H9 (cell line): ENCODE measurements at regions not wholly inside any gene's neighbourhood (a gene's known extent, or its start where the extent isn't known, plus 50 kb on each side); places are given as distances from the start of the nearest gene placed in this dataset.

Experiments
- DNase-seq: peaks from one replicate; pipeline ENCODE4 v3.0.0-alpha.2; 2017
- H2AFZ ChIP-seq: one replicate; pipeline ENCODE4 v1.6.1; 2013; ENCODE audit warnings: mild to moderate bottlenecking, low read length, control low read depth, moderate library complexity
- H2AK5ac ChIP-seq: 2 replicates; pipeline ENCODE4 v1.6.1; 2013; ENCODE audit warnings: low read length, control low read depth, mixed read lengths; ENCODE audit not compliant: insufficient read length
- H2BK120ac ChIP-seq: one replicate; pipeline ENCODE4 v1.6.1; 2013; ENCODE audit warnings: low read depth, mild to moderate bottlenecking, low read length, control low read depth, inconsistent platforms; ENCODE audit not compliant: poor library complexity, severe bottlenecking
- H2BK12ac ChIP-seq: 2 replicates; pipeline ENCODE4 v1.6.1; 2013; ENCODE audit warnings: low read length, control low read depth, mixed read lengths, low read depth; ENCODE audit not compliant: insufficient read length
- H2BK15ac ChIP-seq: 2 replicates; pipeline ENCODE4 v1.6.1; 2013; ENCODE audit warnings: low read depth, low read length, control low read depth
- H2BK20ac ChIP-seq: one replicate; pipeline ENCODE4 v1.6.1; 2013; ENCODE audit warnings: low read depth, mild to moderate bottlenecking, low read length, control low read depth, inconsistent platforms; ENCODE audit not compliant: poor library complexity, severe bottlenecking
- H2BK5ac ChIP-seq: 2 replicates; pipeline ENCODE4 v1.6.1; 2013; ENCODE audit warnings: low read length, control low read depth, mixed read lengths; ENCODE audit not compliant: insufficient read length
- H3K14ac ChIP-seq: 2 replicates; pipeline ENCODE4 v1.6.1; 2013; ENCODE audit warnings: low read length, control low read depth; ENCODE audit not compliant: insufficient read depth
- H3K18ac ChIP-seq: 2 replicates; pipeline ENCODE4 v1.6.1; 2013; ENCODE audit warnings: low read depth, mild to moderate bottlenecking, mixed read lengths, low read length, control low read depth; ENCODE audit not compliant: insufficient read length
- H3K23ac ChIP-seq: 2 replicates; pipeline ENCODE4 v1.6.1; 2013; ENCODE audit warnings: low read length, control low read depth, mixed read lengths, low read depth; ENCODE audit not compliant: insufficient read length
- H3K23me2 ChIP-seq: 2 replicates; pipeline ENCODE4 v1.6.1; 2013; ENCODE audit warnings: low read depth, mild to moderate bottlenecking, mixed read lengths, low read length, control low read depth; ENCODE audit not compliant: insufficient read length, poor library complexity, severe bottlenecking
- H3K27ac ChIP-seq: 2 replicates; pipeline ENCODE4 v1.5.1; 2013; ENCODE audit warnings: low read length, control low read depth, mixed read lengths, low read depth; ENCODE audit not compliant: insufficient read length
- H3K27me3 ChIP-seq: 2 replicates; pipeline ENCODE4 v1.6.1; 2013; ENCODE audit warnings: low read length, control low read depth, inconsistent platforms; ENCODE audit not compliant: insufficient read depth
- H3K4ac ChIP-seq: 2 replicates; pipeline ENCODE4 v1.6.1; 2013; ENCODE audit warnings: low read depth, mild to moderate bottlenecking, control low read depth, inconsistent platforms, low read length, moderate library complexity
- H3K4me1 ChIP-seq: 2 replicates; pipeline ENCODE4 v1.6.1; 2013; ENCODE audit warnings: low read length, control low read depth, inconsistent platforms; ENCODE audit not compliant: insufficient read depth
- H3K4me2 ChIP-seq: 2 replicates; pipeline ENCODE4 v1.6.1; 2013; ENCODE audit warnings: low read length, control low read depth, mixed read lengths; ENCODE audit not compliant: insufficient read length, insufficient read depth
- H3K56ac ChIP-seq: 2 replicates; pipeline ENCODE4 v1.6.1; 2013; ENCODE audit warnings: low read depth, mild to moderate bottlenecking, mixed read lengths, low read length, control low read depth; ENCODE audit not compliant: insufficient read length
- H3K79me1 ChIP-seq: 2 replicates; pipeline ENCODE4 v1.6.1; 2013; ENCODE audit warnings: low read depth, mild to moderate bottlenecking, moderate library complexity, low read length, control low read depth, inconsistent platforms; ENCODE audit not compliant: insufficient read depth, poor library complexity, severe bottlenecking
- H3K79me2 ChIP-seq: 2 replicates; pipeline ENCODE4 v1.6.1; 2013; ENCODE audit warnings: low read length, control low read depth, inconsistent platforms; ENCODE audit not compliant: insufficient read depth
- H3K9ac ChIP-seq: 2 replicates; pipeline ENCODE4 v1.6.1; 2013; ENCODE audit warnings: low read length, control low read depth, mixed read lengths; ENCODE audit not compliant: insufficient read length; ENCODE audit errors: extremely low read depth
- H3K9me3 ChIP-seq: one replicate; pipeline ENCODE4 v1.6.1; 2013; ENCODE audit warnings: low read depth, low read length, inconsistent platforms; ENCODE audit not compliant: control insufficient read depth
- H3T11ph ChIP-seq: one replicate; pipeline ENCODE4 v1.6.1; 2013; ENCODE audit warnings: mild to moderate bottlenecking, low read length, control low read depth, inconsistent platforms
- H4K20me1 ChIP-seq: one replicate; pipeline ENCODE4 v1.6.1; 2013; ENCODE audit not compliant: control insufficient read depth, insufficient read length, insufficient read depth
- H4K5ac ChIP-seq: 2 replicates; pipeline ENCODE4 v1.6.1; 2013; ENCODE audit warnings: low read depth, mild to moderate bottlenecking, mixed read lengths, low read length, control low read depth; ENCODE audit not compliant: insufficient read length
- H4K8ac ChIP-seq: replicated peaks from 2 replicates; pipeline ENCODE4 v1.6.1; 2013; ENCODE audit warnings: low read length, control low read depth, mixed read lengths, low read depth; ENCODE audit not compliant: insufficient read length
- H4K91ac ChIP-seq: 2 replicates; pipeline ENCODE4 v1.6.1; 2013; ENCODE audit warnings: low read depth, mild to moderate bottlenecking, moderate library complexity, mixed read lengths, low read length, control low read depth; ENCODE audit not compliant: insufficient read length
- H3K27ac Mint-ChIP-seq, 3 experiments: 2 replicates in 2 of 3; 3 replicates in 1 of 3; pipeline ENCODE4 v1.8.0; 2020 to 2021; ENCODE audit warnings: mixed read lengths in 3 of 3, mild to moderate bottlenecking in 1 of 3, moderate library complexity in 1 of 3
- H3K27me3 Mint-ChIP-seq: 2 replicates; pipeline ENCODE4 v1.8.0; 2021; ENCODE audit warnings: low read depth, mild to moderate bottlenecking, moderate library complexity, mixed read lengths
- H3K36me3 Mint-ChIP-seq, 3 experiments: 2 replicates in 2 of 3; 3 replicates in 1 of 3; pipeline ENCODE4 v1.8.0; 2020 to 2021; ENCODE audit warnings: low read depth in 3 of 3, mixed read lengths in 3 of 3; ENCODE audit not compliant: insufficient read depth in 1 of 3
- H3K4me1 Mint-ChIP-seq, 2 experiments: 2 replicates each; pipeline ENCODE4 v1.8.0; 2020; ENCODE audit warnings: mixed read lengths in 2 of 2
- H3K4me3 Mint-ChIP-seq, 2 experiments: 2 replicates in 1 of 2; 3 replicates in 1 of 2; pipeline ENCODE4 v1.8.0; 2020 to 2021; ENCODE audit warnings: mild to moderate bottlenecking in 2 of 2, mixed read lengths in 2 of 2, moderate library complexity in 1 of 2
- H3K9me3 Mint-ChIP-seq, 2 experiments: 2 replicates in 1 of 2; 3 replicates in 1 of 2; pipeline ENCODE4 v1.8.0; 2020; ENCODE audit warnings: mild to moderate bottlenecking in 2 of 2, mixed read lengths in 2 of 2, moderate library complexity in 1 of 2
- WGBS: extraction: QIAGEN DNeasy Blood & Tissue Kit; methylation state at CpG from one replicate; pipeline ENCODE4 v1.1.7; 2013; ENCODE audit warnings: missing lambda C conversion rate, low lambda C conversion rate, mixed read lengths; ENCODE audit not compliant: insufficient read length; ENCODE audit errors: extremely low coverage; 5-methylcytosine and 5-hydroxymethylcytosine counted together
- TF ChIP-seq, protein P1 (sequence below): fragments of 200-600 bp; sonication (generic); conservative IDR thresholded peaks from 3 replicates; pipeline ENCODE4 v1.8.0; 2021; ENCODE audit warnings: antibody characterized with exemption, mild to moderate bottlenecking

DNA sequence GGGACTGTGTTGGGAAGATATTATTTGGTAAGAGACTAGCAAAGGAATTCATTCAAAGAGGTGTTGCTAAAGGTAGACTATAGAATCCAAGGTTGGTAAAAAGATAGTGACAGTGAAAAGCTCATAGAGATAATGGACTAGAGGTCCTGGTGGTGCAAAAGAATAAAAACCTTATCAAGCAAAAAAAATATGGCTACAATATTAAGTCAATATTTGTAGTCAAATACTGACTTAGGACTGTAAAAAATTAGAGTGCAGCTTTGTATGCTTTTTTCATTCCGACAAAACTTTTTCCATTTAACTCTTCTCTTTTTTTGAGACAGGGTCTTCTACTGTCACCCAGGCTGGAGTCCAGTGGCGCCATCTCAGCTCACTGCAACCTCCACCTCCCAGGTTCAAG is 444.0 kb upstream of the AGTR1 start:
- H3K27me3 ChIP-seq, result no peaks in the 10 kb centered on the region
- H3K9me3 Mint-ChIP-seq, result peaks cover 6 to 10% of the 10 kb centered on the region in 2 experiments; a peak in 4 of 5 replicates

More for the DNA sequence above, 444.0 kb upstream of the AGTR1 start:
- Histone ChIP-seq H3K4me1 (no peaks in the 10 kb centered on the region), H3K9ac (no peak overlapping the region), H4K20me1 (no peaks in the 10 kb centered on the region), H2BK120ac (no peak overlapping the region), H3T11ph (no peak overlapping the region), H3K79me1 (no peaks in the 10 kb centered on the region), H2BK5ac (no peak overlapping the region), H3K4ac (no peak overlapping the region), H2BK12ac (no peak overlapping the region), H3K14ac (no peak overlapping the region), H3K18ac (no peak overlapping the region), H4K5ac (no peak overlapping the region), H3K79me2 (no peaks in the 10 kb centered on the region), H4K8ac (no peak overlapping the region), H3K23me2 (no peaks in the 10 kb centered on the region), H4K91ac (no peak overlapping the region), H2AK5ac (no peak overlapping the region), H2AFZ (no peak overlapping the region), H2BK15ac (no peak overlapping the region), H3K56ac (no peak overlapping the region), H3K9me3 (no peaks in the 10 kb centered on the region), H3K27ac (no peak overlapping the region), H2BK20ac (no peak overlapping the region), H3K4me2 (no peak overlapping the region), H3K23ac (no peak overlapping the region)
- Mint-ChIP-seq H3K4me1 (peaks cover 3 to 6% of the 10 kb centered on the region in 2 experiments; a peak in 3 of 4 replicates), H3K27ac (no peak overlapping the region), H3K4me3 (no peak overlapping the region), H3K27me3 (no peaks in the 10 kb centered on the region), H3K36me3 (peaks cover 0 to 9% (median 4%) of the 10 kb centered on the region in 3 experiments; a peak in 4 of 7 replicates)
- TF ChIP-seq, protein P1, sequence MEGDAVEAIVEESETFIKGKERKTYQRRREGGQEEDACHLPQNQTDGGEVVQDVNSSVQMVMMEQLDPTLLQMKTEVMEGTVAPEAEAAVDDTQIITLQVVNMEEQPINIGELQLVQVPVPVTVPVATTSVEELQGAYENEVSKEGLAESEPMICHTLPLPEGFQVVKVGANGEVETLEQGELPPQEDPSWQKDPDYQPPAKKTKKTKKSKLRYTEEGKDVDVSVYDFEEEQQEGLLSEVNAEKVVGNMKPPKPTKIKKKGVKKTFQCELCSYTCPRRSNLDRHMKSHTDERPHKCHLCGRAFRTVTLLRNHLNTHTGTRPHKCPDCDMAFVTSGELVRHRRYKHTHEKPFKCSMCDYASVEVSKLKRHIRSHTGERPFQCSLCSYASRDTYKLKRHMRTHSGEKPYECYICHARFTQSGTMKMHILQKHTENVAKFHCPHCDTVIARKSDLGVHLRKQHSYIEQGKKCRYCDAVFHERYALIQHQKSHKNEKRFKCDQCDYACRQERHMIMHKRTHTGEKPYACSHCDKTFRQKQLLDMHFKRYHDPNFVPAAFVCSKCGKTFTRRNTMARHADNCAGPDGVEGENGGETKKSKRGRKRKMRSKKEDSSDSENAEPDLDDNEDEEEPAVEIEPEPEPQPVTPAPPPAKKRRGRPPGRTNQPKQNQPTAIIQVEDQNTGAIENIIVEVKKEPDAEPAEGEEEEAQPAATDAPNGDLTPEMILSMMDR, result no peak
- DNase-seq, result no peak
- no CpG with 5 or more reads among the region's 2 CpGs for WGBS
